Ovary (tissue), 3 donors: ENCODE measurements at regions not wholly inside any gene's neighbourhood (a gene's known extent, or its start where the extent isn't known, plus 50 kb on each side); places are given as distances from the start of the nearest gene placed in this dataset.

Experiments
- CTCF ChIP-seq, 3 donors: fragments of 450-650 bp in 2 of 3; fragments of 200-600 bp in 1 of 3; IDR thresholded peaks; one replicate each; pipeline versions ENCODE4 v1.5.1 to v1.8.0; 2016 to 2022; ENCODE audit warnings: antibody characterized with exemption in 3 of 3, mild to moderate bottlenecking in 1 of 3
- EP300 ChIP-seq: sonication (generic); formaldehyde crosslinking; IDR thresholded peaks from one replicate; pipeline ENCODE4 v1.6.1; 2017; ENCODE audit warnings: antibody characterized with exemption
- POLR2A ChIP-seq: fragments of 450-650 bp; IDR thresholded peaks from one replicate; pipeline ENCODE4 v1.6.1; 2017; ENCODE audit warnings: antibody characterized with exemption, mild to moderate bottlenecking, moderate library complexity
- donor health status: DM: no; HTN: no; CAD: no.

GRCh38 chr17:14745541-14745940, 444.7 kb downstream of the HS3ST3B1 start:
- no peak for TF ChIP-seq POLR2A
- TF ChIP-seq CTCF (IDR thresholded peaks at IDR 0.05): no peak
- TF ChIP-seq EP300: no peak
